ENCODE measurements at regions not wholly inside any gene's neighbourhood (a gene's known extent, or its start where the extent isn't known, plus 50 kb on each side); places are given as distances from the start of the nearest gene placed in this dataset.

DNA sequence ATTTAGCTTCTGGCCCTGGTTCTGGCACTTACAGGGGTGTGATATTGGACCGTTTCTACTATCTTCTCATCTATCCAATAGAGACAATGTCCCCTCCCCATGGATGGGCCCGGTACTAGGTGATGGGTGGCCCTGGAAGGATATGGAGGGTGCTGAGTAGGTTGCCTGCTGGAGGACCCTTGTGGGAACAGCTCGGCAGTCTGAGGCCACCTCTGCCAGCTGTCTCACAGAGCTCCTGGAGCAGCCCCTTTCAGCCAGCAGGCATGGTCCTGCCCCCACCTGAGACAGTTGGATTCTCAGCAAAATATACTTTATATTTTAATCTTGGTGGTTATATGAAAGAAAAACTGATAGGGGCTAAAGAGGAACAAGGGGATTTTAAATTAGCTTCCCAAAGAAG is 101.0 kb upstream of the LMO4 start:
- TF ChIP-seq, protein P1, sequence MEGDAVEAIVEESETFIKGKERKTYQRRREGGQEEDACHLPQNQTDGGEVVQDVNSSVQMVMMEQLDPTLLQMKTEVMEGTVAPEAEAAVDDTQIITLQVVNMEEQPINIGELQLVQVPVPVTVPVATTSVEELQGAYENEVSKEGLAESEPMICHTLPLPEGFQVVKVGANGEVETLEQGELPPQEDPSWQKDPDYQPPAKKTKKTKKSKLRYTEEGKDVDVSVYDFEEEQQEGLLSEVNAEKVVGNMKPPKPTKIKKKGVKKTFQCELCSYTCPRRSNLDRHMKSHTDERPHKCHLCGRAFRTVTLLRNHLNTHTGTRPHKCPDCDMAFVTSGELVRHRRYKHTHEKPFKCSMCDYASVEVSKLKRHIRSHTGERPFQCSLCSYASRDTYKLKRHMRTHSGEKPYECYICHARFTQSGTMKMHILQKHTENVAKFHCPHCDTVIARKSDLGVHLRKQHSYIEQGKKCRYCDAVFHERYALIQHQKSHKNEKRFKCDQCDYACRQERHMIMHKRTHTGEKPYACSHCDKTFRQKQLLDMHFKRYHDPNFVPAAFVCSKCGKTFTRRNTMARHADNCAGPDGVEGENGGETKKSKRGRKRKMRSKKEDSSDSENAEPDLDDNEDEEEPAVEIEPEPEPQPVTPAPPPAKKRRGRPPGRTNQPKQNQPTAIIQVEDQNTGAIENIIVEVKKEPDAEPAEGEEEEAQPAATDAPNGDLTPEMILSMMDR (IDR thresholded peaks at IDR 0.05; ENCODE audit: extremely low read depth in 1 of 2, insufficient read depth in 1 of 2, low read depth in 1 of 2, low read length in 2 of 2) = no peak
- no peak for TF ChIP-seq POLR2A (IDR thresholded peaks at IDR 0.05; ENCODE audit: low read depth, low read length)
- TF ChIP-seq GATA2 (IDR thresholded peaks at IDR 0.05; ENCODE audit: insufficient read depth, insufficient read length, low read depth, low read length) = no peak
- TF ChIP-seq, protein P2, sequence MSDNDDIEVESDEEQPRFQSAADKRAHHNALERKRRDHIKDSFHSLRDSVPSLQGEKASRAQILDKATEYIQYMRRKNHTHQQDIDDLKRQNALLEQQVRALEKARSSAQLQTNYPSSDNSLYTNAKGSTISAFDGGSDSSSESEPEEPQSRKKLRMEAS (IDR thresholded peaks at IDR 0.05; ENCODE audit: insufficient read depth, insufficient read length) = no peak
- no peak for TF ChIP-seq MYC (IDR thresholded peaks at IDR 0.05; ENCODE audit: low read depth, low read length)
- no peak for TF ChIP-seq POLR2AphosphoS5 (IDR thresholded peaks at IDR 0.05; ENCODE audit: insufficient read depth, low read depth, low read length)
- no peak for TF ChIP-seq EZH2 (IDR thresholded peaks at IDR 0.05; ENCODE audit: borderline replicate concordance, low read depth, low read length, severe bottlenecking)
- no peak for TF ChIP-seq JUN (IDR thresholded peaks at IDR 0.05; ENCODE audit: borderline replicate concordance, insufficient read depth, insufficient read length, low read depth)
- TF ChIP-seq FOS (IDR thresholded peaks at IDR 0.05; ENCODE audit: borderline replicate concordance, insufficient read depth, low read length) = no peak
